Neural cell (in vitro differentiated cells): ENCODE measurements at regions not wholly inside any gene's neighbourhood (a gene's known extent, or its start where the extent isn't known, plus 50 kb on each side); places are given as distances from the start of the nearest gene placed in this dataset.

Experiments
- H2AFZ ChIP-seq: fragments of 200-600, 300-800 bp; sonication (generic), shearing (Covaris generic); 2 replicates; pipeline ENCODE4 v1.6.0; 2014; ENCODE audit warnings: low read depth, mild to moderate bottlenecking, antibody characterized with exemption, low read length, moderate library complexity
- H3F3A ChIP-seq: fragments of 200-600 bp; shearing (Covaris generic); 2 replicates; pipeline ENCODE4 v1.6.1; 2016; ENCODE audit warnings: mild to moderate bottlenecking, moderate library complexity, mixed read lengths, antibody characterized with exemption, low read length; ENCODE audit not compliant: insufficient read depth, poor library complexity, severe bottlenecking
- H3K27ac ChIP-seq: fragments of 200-600, 300-800 bp; sonication (generic), shearing (Covaris generic); 2 replicates; pipeline ENCODE4 v1.5.1; 2014; ENCODE audit warnings: mild to moderate bottlenecking, low read length, moderate library complexity
- H3K27me3 ChIP-seq: fragments of 300-800, 200-600 bp; sonication (generic), shearing (Covaris generic); 2 replicates; pipeline ENCODE4 v1.6.0; 2014; ENCODE audit warnings: mild to moderate bottlenecking, low read depth, low read length, moderate library complexity; ENCODE audit not compliant: insufficient read depth
- H3K36me3 ChIP-seq: fragments of 300-800, 200-600 bp; sonication (generic), shearing (Covaris generic); 2 replicates; pipeline ENCODE4 v1.5.1; 2014; ENCODE audit warnings: mild to moderate bottlenecking, antibody characterized with exemption, low read length, moderate library complexity; ENCODE audit not compliant: insufficient read depth
- H3K4me2 ChIP-seq: fragments of 300-800, 200-600 bp; sonication (generic), shearing (Covaris generic); 2 replicates; pipeline ENCODE4 v1.6.0; 2014; ENCODE audit warnings: mild to moderate bottlenecking, low read length
- H3K4me3 ChIP-seq: fragments of 300-800, 200-600 bp; sonication (generic), shearing (Covaris generic); 2 replicates; pipeline ENCODE4 v1.5.1; 2014; ENCODE audit warnings: mild to moderate bottlenecking, low read length, moderate library complexity
- H3K79me2 ChIP-seq: fragments of 200-600 bp; shearing (Covaris generic); replicated peaks from 2 replicates; pipeline ENCODE4 v1.6.0; 2014; ENCODE audit warnings: mild to moderate bottlenecking, low read length, moderate library complexity; ENCODE audit not compliant: insufficient read depth
- H3K9ac ChIP-seq: fragments of 300-800, 200-600 bp; sonication (generic), shearing (Covaris generic); 2 replicates; pipeline ENCODE4 v1.6.1; 2016; ENCODE audit warnings: mild to moderate bottlenecking, low read length, mixed read lengths
- H3K9me2 ChIP-seq: fragments of 200-600 bp; shearing (Covaris generic); 2 replicates; pipeline ENCODE4 v1.6.1; 2016; ENCODE audit warnings: mild to moderate bottlenecking, low read length, mixed read lengths; ENCODE audit not compliant: insufficient read depth
- H3K9me3 ChIP-seq: fragments of 200-600, 300-800 bp; sonication (generic), shearing (Covaris generic); 2 replicates; pipeline ENCODE4 v1.6.1; 2016; ENCODE audit warnings: mild to moderate bottlenecking, mixed run types, low read length, moderate library complexity, mixed read lengths
- H4K20me1 ChIP-seq: fragments of 200-600 bp; shearing (Covaris generic); 2 replicates; pipeline ENCODE4 v1.6.1; 2016; ENCODE audit warnings: mild to moderate bottlenecking, mixed run types; ENCODE audit not compliant: insufficient read depth
- CTCF ChIP-seq: fragments of 450-650 bp; IDR thresholded peaks from 2 replicates; pipeline ENCODE4 v1.5.1; 2014; ENCODE audit warnings: antibody characterized with exemption, mild to moderate bottlenecking, moderate library complexity; ENCODE audit not compliant: poor library complexity, severe bottlenecking
- EP300 ChIP-seq: fragments of 450-650 bp; conservative IDR thresholded peaks from 2 replicates; pipeline ENCODE4 v1.6.1; 2014; ENCODE audit warnings: antibody characterized with exemption, mild to moderate bottlenecking, moderate library complexity; ENCODE audit not compliant: poor library complexity, severe bottlenecking
- EZH2 ChIP-seq: fragments of 200-600, 300-800 bp; shearing (Covaris generic), sonication (generic); IDR thresholded peaks from 2 replicates; pipeline ENCODE4 v1.6.1; 2014; ENCODE audit warnings: antibody characterized with exemption, low read length, borderline replicate concordance, mild to moderate bottlenecking; ENCODE audit not compliant: insufficient read depth, poor library complexity, severe bottlenecking
- MXI1 ChIP-seq: fragments of 450-650 bp; conservative IDR thresholded peaks from 2 replicates; pipeline ENCODE4 v1.6.1; 2014; ENCODE audit warnings: antibody characterized with exemption, mild to moderate bottlenecking; ENCODE audit not compliant: poor library complexity, severe bottlenecking
- POLR2AphosphoS5 ChIP-seq: IDR thresholded peaks from 2 replicates; pipeline ENCODE4 v1.6.1; 2012
- RAD21 ChIP-seq: fragments of 450-650 bp; conservative IDR thresholded peaks from 2 replicates; pipeline ENCODE4 v1.6.1; 2014; ENCODE audit warnings: antibody characterized with exemption, mild to moderate bottlenecking, moderate library complexity
- REST ChIP-seq: IDR thresholded peaks from 2 replicates; pipeline ENCODE4 v1.6.1; 2012; ENCODE audit warnings: borderline replicate concordance
- SMC3 ChIP-seq: fragments of 450-650 bp; conservative IDR thresholded peaks from 2 replicates; pipeline ENCODE4 v1.6.1; 2014; ENCODE audit warnings: antibody characterized with exemption, mild to moderate bottlenecking, moderate library complexity; ENCODE audit not compliant: poor library complexity
- TAF1 ChIP-seq: IDR thresholded peaks from 2 replicates; pipeline ENCODE4 v1.6.1; 2012; ENCODE audit warnings: low read depth

DNA sequence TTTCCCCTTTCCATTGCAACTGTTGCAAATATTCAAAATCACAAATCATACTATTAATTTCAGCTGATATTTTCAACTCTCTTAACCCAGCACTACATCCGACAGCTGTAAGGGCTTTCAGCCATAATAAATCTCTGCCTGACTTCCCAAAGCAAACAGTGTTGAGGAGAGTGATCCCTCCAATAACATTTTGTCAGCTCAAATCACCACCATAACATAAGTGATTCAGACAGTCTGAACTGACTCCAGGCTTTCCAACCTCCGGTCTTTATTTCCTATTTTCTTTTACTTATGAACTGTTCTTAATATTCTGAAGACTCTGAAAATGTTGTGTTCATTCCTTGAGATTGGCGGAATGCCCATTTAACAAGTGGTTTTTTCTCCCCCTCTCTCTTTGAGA, 1085.9 kb downstream of the GATA3 start:
- no peak overlapping the region for H3K4me2 ChIP-seq
- H3K9me3 ChIP-seq = no peaks in the 10 kb centered on the region
- H2AFZ ChIP-seq = no peak overlapping the region
- no peak overlapping the region for H3K4me3 ChIP-seq
- no peak for TF ChIP-seq RAD21
- TF ChIP-seq MXI1 = no peak
- TF ChIP-seq CTCF = no peak
- no peak for TF ChIP-seq EZH2
- TF ChIP-seq TAF1 = no peak
- TF ChIP-seq REST = no peak
- TF ChIP-seq SMC3 = no peak
- no peak for TF ChIP-seq EP300
- no peak for TF ChIP-seq POLR2AphosphoS5
- H3F3A ChIP-seq = no peaks in the 10 kb centered on the region
- H3K27me3 ChIP-seq = no peaks in the 10 kb centered on the region
- no peaks in the 10 kb centered on the region for H3K9me2 ChIP-seq
- no peaks in the 10 kb centered on the region for H3K79me2 ChIP-seq
- H3K27ac ChIP-seq = no peak overlapping the region
- no peaks in the 10 kb centered on the region for H3K36me3 ChIP-seq
- no peaks in the 10 kb centered on the region for H4K20me1 ChIP-seq
- no peak overlapping the region for H3K9ac ChIP-seq

DNA sequence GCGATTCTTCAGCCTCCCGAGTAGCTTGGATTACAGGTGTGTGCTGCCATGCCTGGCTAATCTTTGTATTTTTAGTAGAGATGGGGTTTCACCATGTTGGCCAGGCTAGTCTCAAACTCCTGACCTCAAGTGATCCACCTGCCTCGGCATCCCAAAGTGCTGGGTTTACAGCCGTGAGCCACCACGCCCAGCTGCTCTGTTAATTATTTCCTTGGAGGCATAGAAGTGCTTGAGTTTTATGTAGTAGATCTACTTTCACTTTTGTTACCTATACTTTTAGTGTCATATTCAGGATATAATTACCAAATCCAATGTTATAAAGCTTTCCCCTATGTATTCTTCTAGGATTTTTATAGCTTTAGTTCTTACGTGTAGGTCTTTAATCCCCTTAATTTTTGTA, 1093.0 kb downstream of the GATA3 start:
- no peak overlapping the region for H3K9ac ChIP-seq
- no peaks in the 10 kb centered on the region for H3K79me2 ChIP-seq
- no peak overlapping the region for H3K4me2 ChIP-seq
- no peaks in the 10 kb centered on the region for H3K9me3 ChIP-seq
- H4K20me1 ChIP-seq = no peaks in the 10 kb centered on the region
- no peak for TF ChIP-seq RAD21
- TF ChIP-seq EZH2 = no peak
- TF ChIP-seq MXI1 = no peak
- TF ChIP-seq EP300 = no peak
- TF ChIP-seq REST = no peak
- no peak for TF ChIP-seq POLR2AphosphoS5
- TF ChIP-seq TAF1 = no peak
- no peak for TF ChIP-seq CTCF
- TF ChIP-seq SMC3 = no peak
- no peaks in the 10 kb centered on the region for H3K36me3 ChIP-seq
- no peaks in the 10 kb centered on the region for H3K9me2 ChIP-seq
- no peak overlapping the region for H3K27ac ChIP-seq
- H2AFZ ChIP-seq = no peak overlapping the region
- no peaks in the 10 kb centered on the region for H3F3A ChIP-seq
- H3K27me3 ChIP-seq = no peaks in the 10 kb centered on the region
- H3K4me3 ChIP-seq = no peak overlapping the region
